ENCODE measurements at regions not wholly inside any gene's neighbourhood (a gene's known extent, or its start where the extent isn't known, plus 50 kb on each side); places are given as distances from the start of the nearest gene placed in this dataset.

GRCh38 chr11:113534625-113535024 lies 59.4 kb upstream of the DRD2 start:
- TF ChIP-seq POLR2A (IDR thresholded peaks at IDR 0.05; ENCODE audit: insufficient read depth in 1 of 2, low read depth in 2 of 2, low read length in 2 of 2) (no peak), ZNF10 (CRISPR knock-in tag; IDR thresholded peaks at IDR 0.05; ENCODE audit: borderline replicate concordance, low read depth) (no peak), NFYC (CRISPR knock-in tag; IDR thresholded peaks at IDR 0.05) (no peak), FOXM1 (CRISPR knock-in tag; IDR thresholded peaks at IDR 0.05) (no peak), ATF7-NPFF (CRISPR knock-in tag; IDR thresholded peaks at IDR 0.05; ENCODE audit: low read depth) (no peak), ZNF713 (CRISPR knock-in tag; IDR thresholded peaks at IDR 0.05) (no peak), POLR2AphosphoS5 (IDR thresholded peaks at IDR 0.05; ENCODE audit: low read depth, low read length) (no peak), NR2F6 (IDR thresholded peaks at IDR 0.05) (no peak), NR2F6 (CRISPR knock-in tag; IDR thresholded peaks at IDR 0.05) (no peak), JUND (CRISPR knock-in tag; IDR thresholded peaks at IDR 0.05) (no peak), RFX5 (IDR thresholded peaks at IDR 0.05; ENCODE audit: low read depth, low read length) (no peak)

Data from HepG2 (cell line).